Keratinocyte (primary cell): ENCODE measurements at regions not wholly inside any gene's neighbourhood (a gene's known extent, or its start where the extent isn't known, plus 50 kb on each side); places are given as distances from the start of the nearest gene placed in this dataset.

Experiments
- DNase-seq: peaks from one replicate; pipeline ENCODE4 v3.0.0-alpha.2; 2011; ENCODE audit warnings: low read depth, missing footprints, low spot score
- FAIRE-seq: peaks from 2 replicates; lab custom pipeline; 2011; peaks lifted over from hg19 to GRCh38; lab: Jason Lieb, UNC
- H2AFZ ChIP-seq: 2 replicates; pipeline ENCODE4 v1.6.0; 2012; ENCODE audit warnings: low read length, control low read depth, inconsistent platforms; ENCODE audit not compliant: control insufficient read depth
- H3K27ac ChIP-seq: 2 replicates; pipeline ENCODE4 v1.5.1; 2011; ENCODE audit warnings: low read length; ENCODE audit not compliant: control insufficient read depth, insufficient read depth
- H3K27me3 ChIP-seq: 3 replicates; pipeline ENCODE4 v1.6.0; 2011; ENCODE audit warnings: low read length; ENCODE audit not compliant: control insufficient read depth, insufficient read depth; ENCODE audit errors: extremely low read depth
- H3K36me3 ChIP-seq, 2 experiments: 2 replicates in 1 of 2; 3 replicates in 1 of 2; pipeline ENCODE4 v1.5.1; 2011; ENCODE audit warnings: low read length in 2 of 2, mild to moderate bottlenecking in 1 of 2; ENCODE audit not compliant: control insufficient read depth in 2 of 2, insufficient read depth in 2 of 2; ENCODE audit errors: extremely low read depth in 1 of 2
- H3K4me1 ChIP-seq: 3 replicates; pipeline ENCODE4 v1.5.1; 2011; ENCODE audit warnings: low read length; ENCODE audit not compliant: control insufficient read depth, insufficient read depth; ENCODE audit errors: extremely low read depth
- H3K4me2 ChIP-seq: 3 replicates; pipeline ENCODE4 v1.6.0; 2011; ENCODE audit warnings: low read depth, low read length; ENCODE audit not compliant: control insufficient read depth, insufficient read depth; ENCODE audit errors: extremely low read depth
- H3K4me3 ChIP-seq, 3 experiments: fragments of 200-600 bp in 1 of 3; sonication (generic) in 1 of 3; 2 replicates in 2 of 3; 3 replicates in 1 of 3; pipeline ENCODE4 v1.5.1; 2011 to 2016; ENCODE audit warnings: low read length in 3 of 3, mild to moderate bottlenecking in 3 of 3, control low read depth in 2 of 3, inconsistent platforms in 1 of 3, low read depth in 1 of 3, mixed read lengths in 1 of 3, mixed run types in 1 of 3, moderate library complexity in 1 of 3; ENCODE audit not compliant: control insufficient read depth in 2 of 3, insufficient read depth in 2 of 3; ENCODE audit errors: extremely low read depth in 1 of 3
- H3K79me2 ChIP-seq: 2 replicates; pipeline ENCODE4 v1.6.0; 2012; ENCODE audit warnings: low read length; ENCODE audit not compliant: control insufficient read depth, insufficient read depth
- H3K9ac ChIP-seq: 3 replicates; pipeline ENCODE4 v1.6.0; 2011; ENCODE audit warnings: low read length; ENCODE audit not compliant: control insufficient read depth, insufficient read depth; ENCODE audit errors: extremely low read depth
- H3K9me1 ChIP-seq: 3 replicates; pipeline ENCODE4 v1.6.0; 2011; ENCODE audit warnings: low read length; ENCODE audit not compliant: control insufficient read depth, insufficient read depth; ENCODE audit errors: extremely low read depth
- H3K9me3 ChIP-seq: 2 replicates; pipeline ENCODE4 v1.5.1; 2012; ENCODE audit warnings: low read depth, low read length; ENCODE audit not compliant: control insufficient read depth
- H4K20me1 ChIP-seq: 3 replicates; pipeline ENCODE4 v1.6.0; 2011; ENCODE audit warnings: low read length; ENCODE audit not compliant: control insufficient read depth, insufficient read depth; ENCODE audit errors: extremely low read depth
- EZH2 ChIP-seq: IDR thresholded peaks from one replicate; pipeline ENCODE4 v1.6.1; 2012; ENCODE audit warnings: inconsistent platforms, mild to moderate bottlenecking, low read length, moderate library complexity
- dilution Hi-C: fragments of 300-500 bp; cut with MboI; formaldehyde crosslinking; loops from one replicate; pipeline ENCODE4 v1.7.0; 2020; ENCODE audit warnings: low sequenced_read_pairs; ENCODE audit not compliant: extremely low pct_ligation_motif_present
- TF ChIP-seq, protein P1 (sequence below), 3 experiments: IDR thresholded peaks in 1 of 3; conservative IDR thresholded peaks in 1 of 3; optimal IDR thresholded peaks in 1 of 3; 2 replicates in 2 of 3; 3 replicates in 1 of 3; pipeline versions ENCODE3 to v1.5.1; 2011; ENCODE audit warnings: low read length in 3 of 3, mild to moderate bottlenecking in 3 of 3, moderate library complexity in 2 of 3, control low read depth in 1 of 3, inconsistent platforms in 1 of 3; ENCODE audit not compliant: insufficient read depth in 2 of 3; ENCODE audit errors: extremely low read depth in 1 of 3

DNA sequence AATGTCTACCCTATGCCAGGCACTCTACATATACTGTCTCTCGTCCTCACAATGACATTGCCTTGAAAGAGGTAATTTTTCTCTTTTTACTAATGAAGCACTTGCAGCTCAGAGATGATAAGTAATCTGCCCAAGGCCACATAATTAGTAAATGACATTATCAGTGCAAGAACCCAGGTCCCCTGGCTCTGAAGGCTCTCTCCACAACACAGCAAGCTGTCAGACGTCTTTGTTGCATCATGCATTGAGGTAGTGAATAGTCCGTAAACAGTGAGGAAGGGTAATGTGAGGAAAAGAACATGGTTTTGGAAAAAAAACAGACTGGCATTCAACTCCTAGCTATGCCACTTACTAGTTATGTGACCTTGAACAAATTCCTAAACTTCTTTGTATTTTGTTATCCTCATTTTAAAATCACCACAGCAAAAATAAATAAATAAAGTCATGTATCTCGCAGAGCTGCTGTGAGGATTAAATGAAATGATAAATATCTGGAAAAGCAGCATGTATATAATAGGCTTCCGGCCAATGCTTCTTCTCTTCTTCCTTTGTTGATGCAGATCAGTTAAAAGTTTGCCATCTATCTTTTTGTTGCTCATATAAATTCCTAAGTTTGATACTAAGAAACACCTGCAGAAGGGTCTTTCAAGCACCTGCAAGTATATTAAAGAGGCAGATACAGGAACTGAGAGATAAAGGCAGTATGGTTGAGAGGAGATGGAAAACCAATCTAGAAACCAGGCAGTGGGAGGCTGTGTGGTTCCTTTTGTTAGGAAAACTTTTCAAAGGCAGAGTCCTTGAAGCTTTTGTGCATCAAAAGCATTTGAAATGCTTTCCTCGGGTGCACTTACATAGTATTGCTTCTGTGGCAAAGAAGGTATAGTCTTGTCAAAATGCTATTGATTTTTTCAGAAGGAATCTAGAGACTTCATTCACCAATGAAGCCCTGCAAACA, 82.8 kb downstream of the BTG1 start:
- FAIRE-seq = no peak
- Histone ChIP-seq H3K4me1 (peaks cover 14% of the 10 kb centered on the region), H4K20me1 (no peaks in the 10 kb centered on the region), H3K4me2 (no peak overlapping the region), H3K79me2 (no peaks in the 10 kb centered on the region), H3K9ac (no peak overlapping the region), H3K9me3 (no peaks in the 10 kb centered on the region), H2AFZ (no peak overlapping the region), H3K9me1 (no peaks in the 10 kb centered on the region), H3K36me3 (no peaks in the 10 kb centered on the region), H3K4me3 (no peak overlapping the region), H3K27me3 (no peaks in the 10 kb centered on the region), H3K27ac (no peak overlapping the region)
- dilution Hi-C loops = no loop called here
- TF ChIP-seq, protein P1, sequence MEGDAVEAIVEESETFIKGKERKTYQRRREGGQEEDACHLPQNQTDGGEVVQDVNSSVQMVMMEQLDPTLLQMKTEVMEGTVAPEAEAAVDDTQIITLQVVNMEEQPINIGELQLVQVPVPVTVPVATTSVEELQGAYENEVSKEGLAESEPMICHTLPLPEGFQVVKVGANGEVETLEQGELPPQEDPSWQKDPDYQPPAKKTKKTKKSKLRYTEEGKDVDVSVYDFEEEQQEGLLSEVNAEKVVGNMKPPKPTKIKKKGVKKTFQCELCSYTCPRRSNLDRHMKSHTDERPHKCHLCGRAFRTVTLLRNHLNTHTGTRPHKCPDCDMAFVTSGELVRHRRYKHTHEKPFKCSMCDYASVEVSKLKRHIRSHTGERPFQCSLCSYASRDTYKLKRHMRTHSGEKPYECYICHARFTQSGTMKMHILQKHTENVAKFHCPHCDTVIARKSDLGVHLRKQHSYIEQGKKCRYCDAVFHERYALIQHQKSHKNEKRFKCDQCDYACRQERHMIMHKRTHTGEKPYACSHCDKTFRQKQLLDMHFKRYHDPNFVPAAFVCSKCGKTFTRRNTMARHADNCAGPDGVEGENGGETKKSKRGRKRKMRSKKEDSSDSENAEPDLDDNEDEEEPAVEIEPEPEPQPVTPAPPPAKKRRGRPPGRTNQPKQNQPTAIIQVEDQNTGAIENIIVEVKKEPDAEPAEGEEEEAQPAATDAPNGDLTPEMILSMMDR (optimal IDR thresholded peaks at IDR 0.05 in 1 of 3, IDR thresholded peaks at IDR 0.05 in 1 of 3, conservative IDR thresholded peaks at IDR 0.05 in 1 of 3; ENCODE audit: extremely low read depth in 1 of 3, insufficient read depth in 2 of 3, low read length in 3 of 3) = no peak
- no peak for TF ChIP-seq EZH2
- DNase-seq = no peak

DNA sequence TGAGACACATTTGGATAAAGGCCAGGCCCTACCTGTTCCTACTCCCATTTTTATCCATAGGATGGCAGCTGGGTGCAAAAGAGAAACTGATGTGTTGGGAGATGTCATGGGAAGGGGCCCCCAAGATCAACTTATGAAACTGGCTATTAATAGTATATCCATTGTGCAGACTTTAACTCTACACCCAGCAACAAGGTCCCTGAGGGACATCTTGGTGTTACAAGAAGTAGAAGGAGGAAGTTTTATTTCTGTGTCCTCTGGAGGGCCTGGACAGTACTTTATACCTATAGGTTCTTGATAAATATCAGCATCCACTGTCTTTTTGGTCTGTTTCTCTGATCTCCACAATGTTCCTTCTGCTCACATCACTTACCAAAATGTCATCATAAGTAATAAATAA, 84.6 kb downstream of the BTG1 start:
- dilution Hi-C loops = no loop called here
- no peaks in the 10 kb centered on the region for H3K36me3 ChIP-seq
- H3K27ac ChIP-seq = no peak overlapping the region
- H3K4me3 ChIP-seq = no peak overlapping the region
- H3K4me1 ChIP-seq = peaks cover 14% of the 10 kb centered on the region
- no peaks in the 10 kb centered on the region for H3K79me2 ChIP-seq
- no peak overlapping the region for H2AFZ ChIP-seq
- DNase-seq (no peak), FAIRE-seq (no peak)
- no peaks in the 10 kb centered on the region for H4K20me1 ChIP-seq
- no peak overlapping the region for H3K9ac ChIP-seq
- no peak overlapping the region for H3K4me2 ChIP-seq
- H3K27me3 ChIP-seq = no peaks in the 10 kb centered on the region
- no peaks in the 10 kb centered on the region for H3K9me3 ChIP-seq
- TF ChIP-seq, protein P1 (optimal IDR thresholded peaks at IDR 0.05 in 1 of 3, IDR thresholded peaks at IDR 0.05 in 1 of 3, conservative IDR thresholded peaks at IDR 0.05 in 1 of 3; ENCODE audit: extremely low read depth in 1 of 3, insufficient read depth in 2 of 3, low read length in 3 of 3) = no peak
- TF ChIP-seq EZH2 = no peak
- no peaks in the 10 kb centered on the region for H3K9me1 ChIP-seq
